ENCODE measurements at regions not wholly inside any gene's neighbourhood (a gene's known extent, or its start where the extent isn't known, plus 50 kb on each side); places are given as distances from the start of the nearest gene placed in this dataset.

DNA sequence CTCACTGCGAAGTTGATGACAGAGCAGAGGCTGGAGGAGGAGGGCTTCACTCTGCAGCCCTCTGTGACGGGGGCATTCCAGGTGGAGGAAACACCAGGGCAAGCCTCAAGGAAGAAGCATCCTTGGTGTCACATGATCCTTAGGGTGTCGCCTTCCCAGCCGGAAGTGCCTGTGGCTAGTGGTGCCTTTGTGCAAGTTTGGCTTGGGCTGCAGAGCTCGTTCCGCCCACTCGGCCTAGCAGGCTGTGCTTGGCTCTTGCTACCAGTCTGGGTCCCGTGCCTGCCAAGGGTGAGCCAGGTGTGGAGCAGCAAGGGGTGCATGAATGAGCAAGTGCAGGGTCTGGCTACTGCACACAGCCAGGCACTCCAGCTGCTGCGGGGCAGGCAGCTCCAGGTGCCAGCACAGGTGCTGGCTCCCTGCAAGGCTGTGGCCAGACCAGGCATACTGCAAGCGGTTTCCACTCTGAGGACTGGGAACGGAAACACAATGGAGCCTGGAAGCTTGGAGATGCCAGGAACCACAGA is 325.3 kb upstream of the SMIM21 start:
- H3K79me2 ChIP-seq (ENCODE audit: control insufficient read depth, insufficient read depth, low read length) = no peaks in the 10 kb centered on the region
- no peak for ATAC-seq
- no peak overlapping the region for H2AFZ ChIP-seq (ENCODE audit: low read depth, low read length)
- FAIRE-seq = no peak
- H3K4me3 ChIP-seq = no peak overlapping the region
- WGBS (ENCODE audit: insufficient coverage, low coverage, missing lambda C conversion rate) = 0% methylated on average over 10 of the region's 11 CpGs
- no peaks in the 10 kb centered on the region for H3K4me1 ChIP-seq (replicated peaks in 1 of 2; ENCODE audit: control insufficient read depth in 2 of 2, insufficient read depth in 2 of 2, low read length in 2 of 2)
- TF ChIP-seq ZNF589 (CRISPR knock-in tag; IDR thresholded peaks at IDR 0.05; ENCODE audit: low read depth) (no peak), ZNF408 (CRISPR knock-in tag; IDR thresholded peaks at IDR 0.05; ENCODE audit: low read depth) (no peak)
- BruUV-seq (replicated peaks) = no TSS peak
- no peaks in the 10 kb centered on the region for H4K20me1 ChIP-seq (replicated peaks; ENCODE audit: control insufficient read depth, insufficient read depth, low read length)
- H3K9me1 ChIP-seq (ENCODE audit: control insufficient read depth, insufficient read depth, low read length) = no peaks in the 10 kb centered on the region
- no peak overlapping the region for H3K4me2 ChIP-seq (ENCODE audit: insufficient read depth, low read length)
- CTCF ChIA-PET (ENCODE audit: low intra/inter-chr PET ratio) = no interaction called here
- no peak overlapping the region for H3K9ac ChIP-seq (ENCODE audit: insufficient read depth in 1 of 2, low read depth in 2 of 2, low read length in 2 of 2)
- H3K36me3 ChIP-seq (ENCODE audit: control insufficient read depth, insufficient read depth, low read length) = no peaks in the 10 kb centered on the region
- H3K27ac ChIP-seq (ENCODE audit: extremely low read depth, low read depth, low read length) = no peak overlapping the region
- no peak for DNase-seq (ENCODE audit: extremely low read depth in 1 of 4, low spot score in 3 of 4)
- POLR2A ChIA-PET = interaction anchor here (0.6 kb wide), 1 partner anchor 18 kb away, joined by 3 read pairs; no protein-coding TSS in a partner anchor
- intact Hi-C loops (cut with micrococcal nuclease) = no loop called here
- H3K27me3 ChIP-seq (ENCODE audit: control insufficient read depth in 2 of 2, insufficient read depth in 2 of 2, low read length in 2 of 2) = no peaks in the 10 kb centered on the region
- no peaks in the 10 kb centered on the region for H3K9me3 ChIP-seq (replicated peaks; ENCODE audit: control insufficient read depth, insufficient read depth, low read depth, low read length)
- in situ Hi-C loops (cut with MboI) = no loop called here

- Histone ChIP-seq H3K79me2 (ENCODE audit: control insufficient read depth, insufficient read depth, low read length) (no peaks in the 10 kb centered on the region), H3K4me3 (no peak overlapping the region), H3K27ac (ENCODE audit: extremely low read depth, low read depth, low read length) (no peak overlapping the region), H4K20me1 (replicated peaks; ENCODE audit: control insufficient read depth, insufficient read depth, low read length) (no peaks in the 10 kb centered on the region), H3K27me3 (ENCODE audit: control insufficient read depth in 2 of 2, insufficient read depth in 2 of 2, low read length in 2 of 2) (no peaks in the 10 kb centered on the region), H3K36me3 (ENCODE audit: control insufficient read depth, insufficient read depth, low read length) (no peaks in the 10 kb centered on the region), H3K9me1 (ENCODE audit: control insufficient read depth, insufficient read depth, low read length) (no peaks in the 10 kb centered on the region), H3K9ac (ENCODE audit: insufficient read depth in 1 of 2, low read depth in 2 of 2, low read length in 2 of 2) (no peak overlapping the region), H3K4me1 (replicated peaks in 1 of 2; ENCODE audit: control insufficient read depth in 2 of 2, insufficient read depth in 2 of 2, low read length in 2 of 2) (no peaks in the 10 kb centered on the region), H2AFZ (ENCODE audit: low read depth, low read length) (no peak overlapping the region), H3K4me2 (ENCODE audit: insufficient read depth, low read length) (no peak overlapping the region), H3K9me3 (replicated peaks; ENCODE audit: control insufficient read depth, insufficient read depth, low read depth, low read length) (no peaks in the 10 kb centered on the region)
- ChIA-PET POLR2A (no interaction called here), CTCF (ENCODE audit: low intra/inter-chr PET ratio) (no interaction called here)
- in situ Hi-C loops (cut with MboI) (no loop called here), intact Hi-C loops (cut with micrococcal nuclease) (no loop called here)
- BruUV-seq (replicated peaks) = no TSS peak
- no peak for DNase-seq (ENCODE audit: extremely low read depth in 1 of 4, low spot score in 3 of 4)
- FAIRE-seq = no peak
- ATAC-seq = no peak
- WGBS (ENCODE audit: insufficient coverage, low coverage, missing lambda C conversion rate) = 0% methylated on average over 3 of the region's 7 CpGs
- TF ChIP-seq FOXA1 (IDR thresholded peaks at IDR 0.05; ENCODE audit: borderline replicate concordance) = no peak
- no peak for TF ChIP-seq KLF10 (CRISPR knock-in tag; IDR thresholded peaks at IDR 0.05)
- TF ChIP-seq LEF1 (IDR thresholded peaks at IDR 0.05) = no peak
- no peak for TF ChIP-seq ZNF253 (CRISPR knock-in tag; conservative IDR thresholded peaks at IDR 0.05)
- TF ChIP-seq, protein P1, sequence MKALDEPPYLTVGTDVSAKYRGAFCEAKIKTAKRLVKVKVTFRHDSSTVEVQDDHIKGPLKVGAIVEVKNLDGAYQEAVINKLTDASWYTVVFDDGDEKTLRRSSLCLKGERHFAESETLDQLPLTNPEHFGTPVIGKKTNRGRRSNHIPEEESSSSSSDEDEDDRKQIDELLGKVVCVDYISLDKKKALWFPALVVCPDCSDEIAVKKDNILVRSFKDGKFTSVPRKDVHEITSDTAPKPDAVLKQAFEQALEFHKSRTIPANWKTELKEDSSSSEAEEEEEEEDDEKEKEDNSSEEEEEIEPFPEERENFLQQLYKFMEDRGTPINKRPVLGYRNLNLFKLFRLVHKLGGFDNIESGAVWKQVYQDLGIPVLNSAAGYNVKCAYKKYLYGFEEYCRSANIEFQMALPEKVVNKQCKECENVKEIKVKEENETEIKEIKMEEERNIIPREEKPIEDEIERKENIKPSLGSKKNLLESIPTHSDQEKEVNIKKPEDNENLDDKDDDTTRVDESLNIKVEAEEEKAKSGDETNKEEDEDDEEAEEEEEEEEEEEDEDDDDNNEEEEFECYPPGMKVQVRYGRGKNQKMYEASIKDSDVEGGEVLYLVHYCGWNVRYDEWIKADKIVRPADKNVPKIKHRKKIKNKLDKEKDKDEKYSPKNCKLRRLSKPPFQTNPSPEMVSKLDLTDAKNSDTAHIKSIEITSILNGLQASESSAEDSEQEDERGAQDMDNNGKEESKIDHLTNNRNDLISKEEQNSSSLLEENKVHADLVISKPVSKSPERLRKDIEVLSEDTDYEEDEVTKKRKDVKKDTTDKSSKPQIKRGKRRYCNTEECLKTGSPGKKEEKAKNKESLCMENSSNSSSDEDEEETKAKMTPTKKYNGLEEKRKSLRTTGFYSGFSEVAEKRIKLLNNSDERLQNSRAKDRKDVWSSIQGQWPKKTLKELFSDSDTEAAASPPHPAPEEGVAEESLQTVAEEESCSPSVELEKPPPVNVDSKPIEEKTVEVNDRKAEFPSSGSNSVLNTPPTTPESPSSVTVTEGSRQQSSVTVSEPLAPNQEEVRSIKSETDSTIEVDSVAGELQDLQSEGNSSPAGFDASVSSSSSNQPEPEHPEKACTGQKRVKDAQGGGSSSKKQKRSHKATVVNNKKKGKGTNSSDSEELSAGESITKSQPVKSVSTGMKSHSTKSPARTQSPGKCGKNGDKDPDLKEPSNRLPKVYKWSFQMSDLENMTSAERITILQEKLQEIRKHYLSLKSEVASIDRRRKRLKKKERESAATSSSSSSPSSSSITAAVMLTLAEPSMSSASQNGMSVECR (CRISPR knock-in tag; IDR thresholded peaks at IDR 0.05) = no peak
- no peak for TF ChIP-seq GTF3C2 (IDR thresholded peaks at IDR 0.05; ENCODE audit: borderline replicate concordance, extremely low read depth, insufficient read length)
- no peak for TF ChIP-seq SIN3B (IDR thresholded peaks at IDR 0.05; ENCODE audit: low read depth)
- TF ChIP-seq ZNF766 (CRISPR knock-in tag; conservative IDR thresholded peaks at IDR 0.05) = no peak
Observed at GRCh38 chr18:75745147-75745546, 317.6 kb upstream of the SMIM21 start.

Data from K562 (cell line).